GM21360 (cell line): ENCODE measurements at regions not wholly inside any gene's neighbourhood (a gene's known extent, or its start where the extent isn't known, plus 50 kb on each side); places are given as distances from the start of the nearest gene placed in this dataset.
"Not testable (repeated sequence)": the region's sequence is repeated elsewhere in the genome, so short reads cannot be mapped to it uniquely, and the experiment has no call there.

ENCODE experiments used
- ATAC-seq: cut with Tn5 transposase; IDR thresholded peaks from one replicate; pipeline ENCODE4 v1.9.1; 2021; ENCODE audit warnings: mild to moderate bottlenecking, moderate library complexity; ENCODE audit not compliant: unreplicated experiment

DNA sequence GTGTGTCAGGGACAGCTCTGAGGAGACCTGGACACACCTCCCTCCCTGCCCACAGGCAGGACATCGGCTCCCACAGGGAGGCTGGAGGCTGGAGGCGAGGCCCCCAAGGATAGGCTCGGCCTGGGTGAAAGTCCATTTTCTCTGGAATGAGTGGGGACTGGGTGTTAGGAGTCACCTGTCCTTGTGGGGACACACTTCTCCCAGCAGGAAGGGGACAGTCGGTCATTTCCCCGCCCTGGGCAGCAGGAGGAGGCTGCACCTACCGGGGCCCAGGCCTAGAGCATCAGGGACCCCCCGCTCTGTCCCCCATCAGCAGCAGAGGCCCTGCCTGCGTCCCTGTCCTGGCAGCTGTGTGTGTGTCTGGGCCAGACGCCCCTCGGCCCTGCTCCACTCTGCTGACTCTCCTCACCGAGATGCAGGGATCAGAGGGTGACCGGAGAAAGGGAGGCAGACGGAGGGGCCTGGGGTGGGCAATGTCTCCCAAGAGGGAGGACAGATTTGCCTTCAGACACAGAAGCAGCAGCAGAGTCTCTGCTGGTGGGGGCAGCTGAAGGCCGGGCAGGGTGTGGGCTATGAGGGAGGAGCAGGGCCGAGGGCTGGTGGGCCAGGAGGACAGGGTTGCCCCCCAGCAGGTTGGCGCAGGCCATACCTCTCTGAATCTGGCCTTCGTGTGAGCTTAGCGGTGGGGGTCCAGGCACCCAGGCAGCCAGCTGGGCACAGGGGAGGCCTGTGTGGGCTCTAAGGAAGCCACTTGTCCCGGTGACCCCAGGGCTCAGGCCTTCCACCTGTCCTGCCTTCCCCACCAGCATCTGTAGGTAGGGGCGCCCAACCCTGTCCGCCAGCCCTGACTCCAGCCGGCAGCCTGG lies 125.7 kb upstream of the NKX1-1 start:
- ATAC-seq: no peak

DNA sequence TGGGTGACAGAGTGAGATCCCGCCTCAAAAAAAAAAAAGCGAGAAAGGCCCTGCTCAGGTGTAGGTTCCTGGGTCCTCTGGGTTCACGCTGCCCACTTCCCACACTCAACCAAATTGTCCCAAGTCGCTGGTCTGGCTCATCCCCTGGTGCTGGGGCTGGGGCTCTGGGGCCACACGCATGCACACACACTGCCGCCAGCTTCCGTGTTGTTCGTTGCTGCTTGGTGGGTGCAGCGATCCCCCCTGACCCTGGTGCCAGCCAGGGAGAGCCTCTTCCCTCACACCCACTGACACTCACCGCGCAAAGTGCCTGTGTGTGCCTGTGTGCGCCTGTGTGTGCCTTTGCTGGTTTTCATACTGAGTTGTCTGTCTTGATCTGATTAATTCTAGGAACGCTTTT lies 124.1 kb upstream of the NKX1-1 start:
- ATAC-seq: no peak

DNA sequence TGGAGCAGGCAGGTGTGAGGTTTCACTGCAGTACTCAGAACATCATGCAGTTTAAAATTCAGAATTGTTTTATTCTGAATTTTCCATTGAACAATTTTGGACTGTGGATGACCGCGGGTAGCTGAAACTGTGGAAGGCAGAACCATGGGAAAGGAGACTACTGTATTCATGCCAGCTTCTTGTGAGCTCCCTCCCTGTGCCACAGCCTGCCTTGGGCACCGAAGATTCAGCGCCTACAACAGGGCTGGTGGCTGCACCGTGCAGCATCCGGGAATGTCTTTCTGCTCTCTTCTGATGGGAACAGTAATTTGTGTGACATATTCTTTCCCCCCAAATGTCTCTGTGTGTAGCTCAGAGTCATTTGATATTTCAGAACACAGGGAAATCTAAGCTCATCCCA lies 118.5 kb upstream of the NKX1-1 start:
- no peak for ATAC-seq

DNA sequence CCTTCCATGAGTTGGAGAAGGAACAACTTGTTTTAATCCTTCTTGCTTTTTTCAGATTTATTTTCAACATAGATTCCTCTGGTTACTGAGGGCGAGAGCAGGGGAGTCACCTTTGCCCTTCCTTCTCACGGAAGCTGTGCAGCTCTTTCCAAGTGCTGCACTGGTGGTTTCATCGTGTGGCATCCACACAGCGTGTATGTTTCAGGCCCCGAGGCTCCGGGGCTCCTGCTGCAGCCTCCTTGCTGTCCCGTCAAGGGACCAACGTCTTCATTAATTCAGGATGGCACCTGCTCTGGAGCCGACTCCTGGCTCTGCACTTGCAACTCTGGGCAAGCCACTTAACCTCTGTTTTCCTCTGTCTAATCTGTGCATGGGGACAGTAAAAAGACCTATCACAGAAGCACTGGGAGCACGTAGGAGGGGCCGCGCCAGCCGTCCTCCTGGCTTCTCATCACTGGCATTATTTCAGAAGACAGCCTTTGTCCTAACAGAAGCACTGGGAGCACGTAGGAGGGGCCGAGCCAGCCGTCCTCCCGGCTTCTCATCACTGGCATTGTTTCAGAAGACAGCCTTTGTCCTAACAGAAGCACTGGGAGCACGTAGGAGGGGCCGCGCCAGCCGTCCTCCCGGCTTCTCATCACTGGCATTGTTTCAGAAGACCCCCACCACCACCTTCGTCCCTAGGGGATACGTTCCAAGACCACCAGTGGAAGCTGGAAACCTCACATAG lies 117.8 kb upstream of the NKX1-1 start:
- no peak for ATAC-seq

DNA sequence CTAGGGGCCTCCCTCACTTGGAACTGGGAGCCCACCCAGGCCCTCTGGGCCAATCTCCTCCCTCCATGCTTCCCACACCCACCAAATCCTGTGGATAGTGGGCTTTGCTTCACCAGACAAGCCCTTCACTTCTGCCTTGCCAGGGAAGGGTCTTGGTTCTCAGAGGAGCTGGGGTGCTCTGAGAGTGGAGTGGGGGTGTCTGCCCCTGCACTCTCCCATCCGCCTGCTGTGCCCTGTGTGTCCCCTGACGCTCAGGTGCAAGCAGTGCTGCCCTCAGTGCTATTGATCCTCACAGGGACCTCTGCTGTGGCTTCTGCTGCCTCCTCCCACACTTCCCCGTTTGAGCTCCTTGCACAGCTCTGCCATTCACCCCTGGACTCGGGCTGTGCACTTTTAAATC lies 117.3 kb upstream of the NKX1-1 start:
- no peak for ATAC-seq

DNA sequence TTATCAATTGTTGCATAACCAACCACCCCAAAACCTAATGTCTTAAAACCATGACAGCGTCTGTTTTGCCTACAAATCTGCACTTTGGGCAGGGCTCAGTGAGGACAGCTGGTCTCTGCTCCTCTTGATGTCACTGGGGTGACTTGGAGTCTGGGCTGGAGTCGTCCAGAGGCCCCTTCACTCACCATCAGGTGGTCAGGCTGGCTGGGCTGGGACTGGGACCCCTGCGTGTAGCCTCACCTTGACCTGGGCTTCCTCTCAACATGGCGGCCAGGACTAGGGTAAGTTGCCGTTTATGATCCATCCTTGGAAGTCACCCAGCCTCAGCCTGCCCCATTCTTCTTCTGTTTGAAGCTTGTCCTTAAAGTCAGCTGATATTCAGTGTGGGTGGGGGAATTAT lies 116.8 kb upstream of the NKX1-1 start:
- ATAC-seq: no peak

DNA sequence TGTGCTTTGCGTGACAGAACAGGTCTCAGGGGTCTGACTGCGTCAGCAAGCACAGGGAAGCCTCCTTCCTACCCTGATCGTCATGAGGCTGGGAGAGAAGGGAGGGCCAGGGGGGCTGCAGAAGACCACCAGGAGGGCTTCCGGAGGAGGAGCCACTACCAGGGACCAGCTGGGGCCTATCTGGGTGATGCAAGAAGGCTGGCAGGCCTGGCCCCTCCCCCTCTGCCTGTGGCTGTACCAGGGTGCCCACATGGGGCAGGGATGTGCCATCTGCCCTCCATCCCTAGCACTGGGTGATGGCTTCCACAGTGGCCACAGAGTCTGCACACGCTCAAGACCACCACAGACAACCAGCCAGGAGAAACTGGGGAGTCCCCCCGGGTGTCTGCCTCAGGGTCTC lies 116.4 kb upstream of the NKX1-1 start:
- ATAC-seq: no peak

DNA sequence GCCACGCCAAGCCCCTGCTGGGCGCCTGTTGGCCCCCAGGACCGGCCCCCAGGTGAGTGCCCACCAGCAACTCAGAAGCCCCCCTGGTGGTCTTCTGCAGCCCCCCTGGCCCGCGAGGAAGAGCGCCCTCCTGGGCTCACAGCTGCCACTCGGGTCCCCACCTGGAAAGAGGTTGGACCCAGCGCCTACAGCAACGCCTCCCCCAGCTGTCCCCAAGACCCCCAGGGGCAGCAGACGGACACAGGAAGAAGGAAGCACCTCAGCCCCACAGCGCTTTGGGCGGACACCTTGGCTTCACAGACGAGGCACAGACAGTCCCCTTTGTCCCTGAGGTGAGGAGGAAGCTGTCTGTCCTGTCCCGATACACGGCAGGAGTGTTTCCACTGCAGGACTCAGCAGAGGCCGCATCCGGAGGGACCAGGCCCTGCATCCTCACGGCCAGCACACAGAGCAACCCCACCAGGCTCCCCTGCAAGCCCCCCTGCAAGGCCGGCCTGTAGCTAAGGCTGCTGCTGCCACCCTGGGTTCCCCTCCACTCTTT lies 115.6 kb upstream of the NKX1-1 start:
- ATAC-seq: no peak

DNA sequence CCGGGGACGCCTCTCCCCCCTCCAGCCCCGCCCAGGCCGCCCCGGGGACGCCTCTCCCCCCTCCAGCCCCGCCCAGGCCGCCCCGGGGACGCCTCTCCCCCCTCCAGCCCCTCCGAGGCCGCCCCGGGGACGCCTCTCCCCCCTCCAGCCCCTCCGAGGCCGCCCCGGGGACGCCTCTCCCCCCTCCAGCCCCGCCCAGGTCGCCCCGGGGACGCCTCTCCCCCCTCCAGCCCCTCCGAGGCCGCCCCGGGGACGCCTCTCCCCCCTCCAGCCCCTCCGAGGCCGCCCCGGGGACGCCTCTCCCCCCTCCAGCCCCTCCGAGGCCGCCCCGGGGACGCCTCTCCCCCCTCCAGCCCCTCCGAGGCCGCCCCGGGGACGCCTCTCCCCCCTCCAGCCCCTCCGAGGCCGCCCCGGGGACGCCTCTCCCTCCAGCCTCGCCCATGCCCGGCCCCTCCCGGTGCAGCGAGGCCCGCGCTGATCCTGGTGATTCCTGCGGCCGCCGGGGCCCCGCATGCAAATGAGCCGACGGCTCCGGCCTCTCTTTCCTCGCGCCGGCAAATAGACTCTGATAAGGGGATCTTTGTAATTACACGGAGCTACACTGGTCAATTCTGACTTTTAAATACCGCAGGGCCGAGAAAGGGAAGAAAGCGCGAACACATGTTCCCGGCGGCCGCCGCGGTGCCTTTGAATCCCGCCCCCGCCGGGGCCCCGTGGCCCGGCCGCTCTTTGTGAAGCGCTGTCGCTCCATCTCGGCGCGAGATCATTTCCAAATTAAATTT lies 114.7 kb upstream of the NKX1-1 start:
- ATAC-seq: not testable (repeated sequence)

DNA sequence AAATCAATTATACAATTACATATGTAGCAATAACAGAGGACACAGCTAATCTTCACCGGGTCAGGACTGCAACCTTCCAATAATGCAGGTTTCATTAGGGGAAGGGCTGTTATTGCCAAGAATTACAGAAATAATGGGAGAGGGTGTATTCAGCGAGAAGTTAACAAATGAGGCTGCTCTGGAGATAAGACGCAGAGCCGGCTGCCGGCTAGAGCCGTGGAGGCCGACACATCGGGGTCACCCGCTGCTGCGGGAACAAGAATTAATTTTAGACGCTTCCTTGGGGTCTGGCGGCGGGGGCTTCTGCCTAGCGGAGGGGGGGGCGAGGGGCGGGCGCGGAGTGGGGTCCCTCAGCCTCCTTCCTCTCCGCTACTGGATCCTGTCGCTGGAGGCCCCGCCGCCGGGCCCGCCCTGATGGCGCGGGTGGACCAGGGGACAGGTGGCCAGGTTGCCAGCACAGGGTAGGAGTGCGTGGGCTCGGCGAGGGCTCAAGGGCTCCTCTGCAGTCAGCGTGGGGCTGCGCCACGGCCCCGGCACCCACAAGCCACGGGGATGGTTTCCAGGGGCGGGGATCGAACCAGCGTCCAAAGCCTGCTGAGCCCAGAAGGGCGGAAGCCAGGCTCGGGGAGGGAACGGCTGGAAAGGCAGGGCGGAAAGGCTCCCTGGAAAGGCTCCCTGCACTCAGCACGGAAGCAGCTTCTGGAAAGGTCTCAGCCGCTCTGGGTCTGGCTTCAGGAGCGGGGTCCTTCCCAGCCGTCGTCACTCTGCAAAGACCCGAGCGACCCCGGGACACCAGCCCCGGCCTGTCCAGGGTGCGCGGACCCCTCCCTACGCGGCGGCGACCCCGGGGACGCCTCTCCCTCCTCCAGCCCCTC lies 113.8 kb upstream of the NKX1-1 start:
- ATAC-seq: no peak

DNA sequence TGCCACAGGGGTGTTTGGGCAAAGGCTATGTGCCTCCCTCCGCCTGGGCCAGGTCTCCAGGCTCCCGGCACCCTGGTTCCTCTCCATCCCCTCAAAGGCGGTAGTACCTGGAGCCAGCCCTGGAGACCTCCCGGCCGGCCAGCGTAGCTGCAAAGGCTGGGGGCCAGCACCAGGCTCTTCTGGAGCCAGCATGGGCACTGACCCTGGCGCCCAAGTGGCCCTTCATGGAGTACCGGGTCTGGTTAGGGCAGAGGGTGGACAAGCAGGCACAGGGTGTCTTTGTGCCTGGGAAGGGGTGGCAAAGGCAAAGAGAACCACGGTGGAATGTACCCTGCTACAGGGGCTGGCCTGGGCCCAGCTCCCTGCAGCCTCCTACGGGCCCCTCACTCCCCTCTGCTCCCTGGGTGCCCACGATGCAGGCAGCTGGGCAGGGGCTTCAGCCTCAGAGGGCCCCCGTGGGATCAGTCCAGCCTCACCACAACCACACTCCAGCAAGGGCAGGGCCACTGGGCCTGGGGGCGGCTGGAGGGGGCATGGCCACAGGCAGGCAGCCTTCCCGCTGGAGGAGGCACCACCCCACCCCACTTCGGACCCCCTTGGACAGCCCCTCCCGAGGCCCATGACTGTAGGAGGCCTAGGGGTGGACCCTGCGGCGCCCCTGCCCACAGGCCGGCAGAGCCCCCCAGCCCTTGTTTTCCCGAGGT lies 112.9 kb upstream of the NKX1-1 start:
- ATAC-seq: no peak

DNA sequence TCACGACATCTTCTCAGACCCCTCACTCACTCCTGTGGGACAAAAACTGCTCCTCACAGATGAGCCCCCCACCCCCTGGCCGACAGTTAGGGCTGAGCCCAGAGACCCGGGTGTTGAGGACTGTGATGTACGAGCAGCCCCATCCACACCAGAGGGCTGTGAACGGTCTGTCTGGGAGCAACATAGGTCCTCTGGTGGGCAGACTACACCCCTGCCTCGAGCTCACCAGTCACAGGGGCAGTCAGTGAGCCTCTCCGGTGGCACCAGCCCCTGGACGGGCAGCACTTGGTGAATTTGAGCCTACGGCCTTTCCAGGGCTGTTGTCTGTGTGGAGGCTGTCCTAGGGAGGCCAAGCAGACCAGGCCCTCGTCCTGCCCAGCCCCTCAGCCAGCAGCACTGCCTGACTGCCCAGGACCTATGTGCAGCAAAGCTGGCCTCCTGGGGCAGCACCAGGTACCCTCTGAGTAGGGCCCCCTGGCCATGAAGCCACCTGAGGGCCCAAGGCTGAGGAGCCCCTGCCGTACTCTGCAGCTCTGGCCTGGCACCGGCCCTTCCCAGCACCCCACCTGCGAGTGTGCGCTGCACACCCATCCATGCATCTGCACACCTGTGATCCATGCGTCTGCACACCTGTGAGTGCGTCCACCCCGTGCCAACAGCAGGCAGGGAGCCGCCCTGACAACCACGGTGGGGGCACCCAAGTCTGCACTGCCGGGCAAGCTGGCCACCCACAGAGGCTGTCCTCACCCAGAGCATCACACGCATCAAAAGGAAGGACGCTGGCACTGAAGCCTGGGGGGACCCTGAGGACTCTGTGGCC lies 111.6 kb upstream of the NKX1-1 start:
- no peak for ATAC-seq

DNA sequence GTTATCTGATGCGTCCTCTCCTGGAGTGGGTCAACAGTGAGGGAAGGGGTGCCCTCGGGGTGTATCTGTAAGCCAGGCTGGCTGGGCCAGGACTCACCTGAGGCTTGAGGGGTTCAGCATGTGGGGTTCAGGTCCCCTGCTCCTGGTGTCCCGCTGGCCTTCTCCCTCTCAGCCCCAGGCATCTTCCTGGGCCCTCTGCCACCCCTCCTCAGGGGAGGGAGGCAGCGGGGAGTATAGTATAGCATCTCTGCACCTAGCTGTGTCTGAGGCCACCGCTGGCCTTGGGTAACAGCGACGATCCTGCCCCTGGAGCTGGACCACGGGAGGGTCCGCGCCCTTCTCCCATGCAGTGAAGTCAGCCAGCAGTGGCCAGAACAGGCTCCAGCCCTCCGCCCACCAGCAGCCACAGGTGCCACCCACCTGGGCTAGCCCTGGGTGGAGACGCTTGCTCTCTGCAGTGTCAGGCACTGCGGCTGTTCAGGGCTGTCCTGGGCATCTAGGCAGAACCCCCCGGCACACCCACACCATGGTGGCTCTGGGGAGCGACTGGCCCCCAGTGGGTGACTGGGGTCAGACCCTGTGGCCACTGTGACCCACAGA lies 110.7 kb upstream of the NKX1-1 start:
- no peak for ATAC-seq

DNA sequence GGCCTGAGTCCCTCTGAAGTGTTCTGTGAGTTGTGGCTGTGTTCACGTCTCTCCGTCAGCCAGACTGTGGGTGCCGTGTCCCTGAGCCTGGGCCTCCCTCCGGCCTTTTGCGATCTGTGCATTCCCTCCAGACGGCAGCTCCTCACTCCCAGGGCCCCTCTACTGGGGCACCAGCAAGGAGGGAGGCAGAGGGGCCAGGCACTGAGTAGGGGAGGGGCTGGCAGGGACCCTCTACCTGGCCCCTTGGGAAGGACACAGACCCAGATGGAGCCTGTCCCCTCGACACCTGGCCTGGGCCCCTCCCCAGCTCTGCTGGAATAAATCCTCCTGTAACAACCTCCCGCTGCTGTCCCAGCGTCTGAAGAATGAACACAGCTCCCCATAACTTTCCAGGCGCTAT lies 110.0 kb upstream of the NKX1-1 start:
- ATAC-seq: no peak

DNA sequence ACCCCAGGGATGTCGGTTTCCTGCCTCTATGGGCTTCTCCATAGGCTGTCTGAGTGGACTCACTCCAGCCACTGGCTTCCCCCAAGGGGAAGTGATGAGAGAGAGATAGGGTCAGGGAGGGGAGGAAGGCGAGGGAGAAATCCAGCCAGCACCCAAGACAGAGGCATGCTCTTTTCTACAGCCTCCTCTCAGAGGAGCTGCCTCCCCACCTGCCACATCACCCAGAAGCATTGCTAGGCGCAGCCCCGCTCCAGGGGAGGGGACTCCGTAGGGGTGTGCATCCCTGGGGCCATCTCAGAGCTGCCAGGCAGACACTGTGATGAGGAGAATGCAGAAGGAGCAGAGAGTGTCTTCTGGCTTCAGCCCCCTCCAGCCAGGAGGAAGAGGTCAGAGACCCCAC lies 109.5 kb upstream of the NKX1-1 start:
- ATAC-seq: no peak

DNA sequence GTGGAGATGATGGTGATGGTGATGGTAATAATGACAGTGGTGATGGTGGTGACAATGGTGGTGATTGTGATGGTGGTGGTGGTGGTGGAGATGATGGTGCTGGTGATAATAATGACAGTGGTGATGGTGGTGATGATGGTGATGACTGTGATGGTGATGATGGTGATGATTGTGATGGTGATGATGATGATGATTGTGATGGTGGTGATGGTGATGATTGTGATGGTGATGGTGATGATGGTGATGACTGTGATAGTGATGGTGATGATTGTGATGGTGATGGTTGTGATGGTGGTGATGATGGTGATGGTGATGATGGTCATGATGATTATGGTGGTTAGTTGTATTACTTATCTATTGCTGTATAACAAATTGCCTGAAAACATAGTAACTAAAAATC lies 108.9 kb upstream of the NKX1-1 start:
- no peak for ATAC-seq

DNA sequence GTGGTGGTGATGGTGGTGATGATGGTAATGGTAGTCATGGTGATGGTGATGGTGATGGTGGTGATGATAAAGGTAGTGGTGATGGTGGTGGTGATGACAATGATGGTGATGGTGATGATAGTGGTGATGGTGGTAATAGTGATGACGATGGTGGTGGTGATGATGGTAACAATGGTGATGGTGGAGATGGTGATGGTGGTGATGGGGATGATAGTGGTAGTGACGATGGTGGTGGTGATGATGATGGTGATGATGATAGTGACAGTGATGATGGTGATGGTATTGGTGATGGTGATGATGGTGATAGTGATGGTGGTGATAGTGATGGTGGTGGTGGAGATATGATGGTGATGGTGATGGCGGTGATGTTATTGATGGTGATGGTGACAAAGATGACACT lies 108.4 kb upstream of the NKX1-1 start:
- no peak for ATAC-seq

DNA sequence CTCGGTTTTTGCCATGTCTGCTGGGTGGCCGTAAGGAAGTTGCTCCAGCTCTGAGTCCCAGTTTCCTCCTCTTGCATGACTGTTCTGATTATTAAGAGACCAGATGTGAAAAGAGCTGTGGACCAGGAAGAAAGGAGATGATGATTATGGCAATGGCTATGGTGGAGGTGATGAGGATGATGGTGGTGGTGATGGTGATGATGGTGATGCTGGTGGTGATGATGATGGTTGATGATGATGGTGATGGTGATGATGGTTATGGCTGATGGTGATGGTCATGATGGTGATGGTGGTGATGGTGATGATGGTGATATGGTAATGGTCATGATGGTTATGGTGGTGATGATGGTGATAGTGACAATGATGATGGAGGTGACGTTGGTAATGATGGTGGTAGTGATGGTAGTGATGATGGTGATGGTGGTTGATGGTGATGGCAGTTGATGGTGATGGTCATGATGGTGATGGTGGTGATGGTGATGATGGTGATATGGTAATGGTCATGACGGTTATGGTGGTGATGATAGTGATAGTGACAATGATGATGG lies 107.8 kb upstream of the NKX1-1 start:
- no peak for ATAC-seq
